Peyer's patch (tissue), 4 donors: ENCODE measurements at regions not wholly inside any gene's neighbourhood (a gene's known extent, or its start where the extent isn't known, plus 50 kb on each side); places are given as distances from the start of the nearest gene placed in this dataset.

Experiments
- POLR2A ChIP-seq, 2 donors: fragments of 450-650 bp; IDR thresholded peaks; one replicate each; pipeline ENCODE4 v1.5.1; 2017; ENCODE audit warnings: antibody characterized with exemption in 2 of 2, mild to moderate bottlenecking in 2 of 2, moderate library complexity in 2 of 2
- TF ChIP-seq, protein P1 (sequence below), 6 experiments: fragments of 450-650 bp in 4 of 6; fragments of 200-600 bp in 2 of 6; sonication (generic) in 1 of 6; IDR thresholded peaks; one replicate each; pipeline ENCODE4 v1.5.1; 2017 to 2019; ENCODE audit warnings: antibody characterized with exemption in 6 of 6, mild to moderate bottlenecking in 3 of 6, moderate library complexity in 1 of 6

DNA sequence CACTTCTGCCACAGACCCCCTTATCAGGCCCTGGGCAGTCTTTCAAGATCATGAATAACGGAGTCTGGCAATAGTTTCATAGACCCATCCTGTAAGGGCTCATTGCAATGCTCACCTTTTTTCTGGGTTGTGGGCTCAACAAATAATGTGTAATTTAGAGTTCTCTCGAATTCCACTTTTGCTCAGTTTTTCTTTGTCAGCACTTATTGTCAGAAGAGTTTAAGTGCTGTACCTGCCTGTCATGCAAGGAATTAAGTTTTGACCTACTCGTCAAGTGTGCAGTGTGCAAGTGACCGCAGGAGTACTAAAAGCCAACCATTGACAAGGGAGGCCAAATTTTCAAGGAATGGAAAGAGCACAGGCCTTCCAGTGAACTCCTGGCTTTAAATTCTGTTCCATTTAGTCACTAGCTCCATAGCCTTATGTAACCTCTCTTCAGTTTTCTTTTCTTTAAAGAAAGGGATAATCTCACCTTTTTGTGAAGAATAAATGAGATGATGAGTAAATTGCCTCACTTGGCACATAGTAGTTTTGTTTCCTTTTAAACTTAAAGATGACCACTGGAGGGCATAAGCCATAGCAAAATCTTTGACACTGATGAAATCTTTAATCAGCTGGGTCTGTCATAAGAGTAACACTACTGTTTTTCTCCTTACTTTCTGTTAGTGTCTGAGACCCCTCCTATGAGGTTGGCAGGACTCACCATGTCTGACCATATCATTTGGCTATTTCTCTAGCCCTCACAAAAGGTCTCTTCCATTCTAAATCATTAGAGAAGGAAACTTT lies 313.3 kb downstream of the TYW1 start:
- TF ChIP-seq, protein P1, sequence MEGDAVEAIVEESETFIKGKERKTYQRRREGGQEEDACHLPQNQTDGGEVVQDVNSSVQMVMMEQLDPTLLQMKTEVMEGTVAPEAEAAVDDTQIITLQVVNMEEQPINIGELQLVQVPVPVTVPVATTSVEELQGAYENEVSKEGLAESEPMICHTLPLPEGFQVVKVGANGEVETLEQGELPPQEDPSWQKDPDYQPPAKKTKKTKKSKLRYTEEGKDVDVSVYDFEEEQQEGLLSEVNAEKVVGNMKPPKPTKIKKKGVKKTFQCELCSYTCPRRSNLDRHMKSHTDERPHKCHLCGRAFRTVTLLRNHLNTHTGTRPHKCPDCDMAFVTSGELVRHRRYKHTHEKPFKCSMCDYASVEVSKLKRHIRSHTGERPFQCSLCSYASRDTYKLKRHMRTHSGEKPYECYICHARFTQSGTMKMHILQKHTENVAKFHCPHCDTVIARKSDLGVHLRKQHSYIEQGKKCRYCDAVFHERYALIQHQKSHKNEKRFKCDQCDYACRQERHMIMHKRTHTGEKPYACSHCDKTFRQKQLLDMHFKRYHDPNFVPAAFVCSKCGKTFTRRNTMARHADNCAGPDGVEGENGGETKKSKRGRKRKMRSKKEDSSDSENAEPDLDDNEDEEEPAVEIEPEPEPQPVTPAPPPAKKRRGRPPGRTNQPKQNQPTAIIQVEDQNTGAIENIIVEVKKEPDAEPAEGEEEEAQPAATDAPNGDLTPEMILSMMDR (IDR thresholded peaks at IDR 0.05) = no peak
- TF ChIP-seq POLR2A (IDR thresholded peaks at IDR 0.05) = no peak
